ENCODE measurements at regions not wholly inside any gene's neighbourhood (a gene's known extent, or its start where the extent isn't known, plus 50 kb on each side); places are given as distances from the start of the nearest gene placed in this dataset.

DNA sequence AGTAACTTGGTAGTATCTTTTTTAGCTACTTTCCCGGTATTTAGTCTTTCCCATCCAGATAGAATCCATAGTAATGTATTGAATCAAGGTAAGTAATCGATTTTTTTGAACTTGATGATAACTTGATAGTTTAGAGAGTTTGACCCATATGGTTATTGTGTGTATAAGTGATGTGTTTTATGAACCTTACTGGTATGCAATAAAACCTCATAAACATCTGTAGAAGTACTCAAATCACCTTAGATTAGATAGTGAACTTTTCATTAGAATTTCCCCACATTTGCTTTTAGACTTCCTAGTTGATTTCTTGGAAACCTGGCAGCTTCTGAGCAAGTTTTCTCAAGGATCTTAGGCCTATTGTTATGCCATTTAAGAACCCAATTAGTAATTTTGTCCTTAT, 80.8 kb upstream of the PDE5A start:
- ChIA-PET POLR2A (no interaction called here), CTCF (no interaction called here)
- no peak overlapping the region for H3K4me3 ChIP-seq (ENCODE audit: low read depth, low read length)
- no peaks in the 10 kb centered on the region for H3K9me3 ChIP-seq (ENCODE audit: control insufficient read depth, insufficient read depth, low read depth, low read length)
- H3K36me3 ChIP-seq (ENCODE audit: control insufficient read depth in 2 of 2, insufficient read depth in 1 of 2, low read length in 2 of 2) = no peaks in the 10 kb centered on the region
- no peak overlapping the region for H3K27ac ChIP-seq (ENCODE audit: extremely low read depth, low read depth, low read length)
- no peak for TF ChIP-seq ZFP3 (tag by site-specific recombination; IDR thresholded peaks at IDR 0.05; ENCODE audit: low read depth)
- TF ChIP-seq, protein P1, sequence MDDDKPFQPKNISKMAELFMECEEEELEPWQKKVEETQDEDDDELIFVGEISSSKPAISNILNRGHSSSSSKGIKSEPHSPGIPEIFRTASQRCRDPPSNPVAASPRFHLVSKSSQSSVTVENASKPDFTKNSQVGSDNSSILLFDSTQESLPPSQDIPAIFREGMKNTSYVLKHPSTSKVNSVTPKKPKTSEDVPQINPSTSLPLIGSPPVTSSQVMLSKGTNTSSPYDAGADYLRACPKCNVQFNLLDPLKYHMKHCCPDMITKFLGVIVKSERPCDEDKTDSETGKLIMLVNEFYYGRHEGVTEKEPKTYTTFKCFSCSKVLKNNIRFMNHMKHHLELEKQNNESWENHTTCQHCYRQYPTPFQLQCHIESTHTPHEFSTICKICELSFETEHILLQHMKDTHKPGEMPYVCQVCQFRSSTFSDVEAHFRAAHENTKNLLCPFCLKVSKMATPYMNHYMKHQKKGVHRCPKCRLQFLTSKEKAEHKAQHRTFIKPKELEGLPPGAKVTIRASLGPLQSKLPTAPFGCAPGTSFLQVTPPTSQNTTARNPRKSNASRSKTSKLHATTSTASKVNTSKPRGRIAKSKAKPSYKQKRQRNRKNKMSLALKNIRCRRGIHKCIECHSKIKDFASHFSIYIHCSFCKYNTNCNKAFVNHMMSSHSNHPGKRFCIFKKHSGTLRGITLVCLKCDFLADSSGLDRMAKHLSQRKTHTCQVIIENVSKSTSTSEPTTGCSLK (tag by site-specific recombination; IDR thresholded peaks at IDR 0.05) = no peak
- no peak for TF ChIP-seq SCRT2 (tag by site-specific recombination; IDR thresholded peaks at IDR 0.05)
- no peak for TF ChIP-seq ZNF391 (tag by site-specific recombination; IDR thresholded peaks at IDR 0.05; ENCODE audit: borderline replicate concordance, low read depth)
- no peak for TF ChIP-seq KLF8 (tag by site-specific recombination; IDR thresholded peaks at IDR 0.05)
- no peak for TF ChIP-seq ZNF292 (tag by site-specific recombination; IDR thresholded peaks at IDR 0.05; ENCODE audit: borderline replicate concordance, low read depth)
- no peak for TF ChIP-seq ZNF19 (tag by site-specific recombination; IDR thresholded peaks at IDR 0.05; ENCODE audit: low read depth)
- no peak for TF ChIP-seq ZNF670 (tag by site-specific recombination; IDR thresholded peaks at IDR 0.05; ENCODE audit: low read depth)
- TF ChIP-seq ZNF529 (tag by site-specific recombination; IDR thresholded peaks at IDR 0.05; ENCODE audit: insufficient replicate concordance) = no peak
- no peak for TF ChIP-seq ZNF677 (tag by site-specific recombination; IDR thresholded peaks at IDR 0.05)
- TF ChIP-seq ZNF561 (tag by site-specific recombination; IDR thresholded peaks at IDR 0.05; ENCODE audit: borderline replicate concordance) = no peak
- TF ChIP-seq TCF7L2 (IDR thresholded peaks at IDR 0.05; ENCODE audit: borderline replicate concordance, low read depth, low read length) = no peak
- TF ChIP-seq, protein P2, sequence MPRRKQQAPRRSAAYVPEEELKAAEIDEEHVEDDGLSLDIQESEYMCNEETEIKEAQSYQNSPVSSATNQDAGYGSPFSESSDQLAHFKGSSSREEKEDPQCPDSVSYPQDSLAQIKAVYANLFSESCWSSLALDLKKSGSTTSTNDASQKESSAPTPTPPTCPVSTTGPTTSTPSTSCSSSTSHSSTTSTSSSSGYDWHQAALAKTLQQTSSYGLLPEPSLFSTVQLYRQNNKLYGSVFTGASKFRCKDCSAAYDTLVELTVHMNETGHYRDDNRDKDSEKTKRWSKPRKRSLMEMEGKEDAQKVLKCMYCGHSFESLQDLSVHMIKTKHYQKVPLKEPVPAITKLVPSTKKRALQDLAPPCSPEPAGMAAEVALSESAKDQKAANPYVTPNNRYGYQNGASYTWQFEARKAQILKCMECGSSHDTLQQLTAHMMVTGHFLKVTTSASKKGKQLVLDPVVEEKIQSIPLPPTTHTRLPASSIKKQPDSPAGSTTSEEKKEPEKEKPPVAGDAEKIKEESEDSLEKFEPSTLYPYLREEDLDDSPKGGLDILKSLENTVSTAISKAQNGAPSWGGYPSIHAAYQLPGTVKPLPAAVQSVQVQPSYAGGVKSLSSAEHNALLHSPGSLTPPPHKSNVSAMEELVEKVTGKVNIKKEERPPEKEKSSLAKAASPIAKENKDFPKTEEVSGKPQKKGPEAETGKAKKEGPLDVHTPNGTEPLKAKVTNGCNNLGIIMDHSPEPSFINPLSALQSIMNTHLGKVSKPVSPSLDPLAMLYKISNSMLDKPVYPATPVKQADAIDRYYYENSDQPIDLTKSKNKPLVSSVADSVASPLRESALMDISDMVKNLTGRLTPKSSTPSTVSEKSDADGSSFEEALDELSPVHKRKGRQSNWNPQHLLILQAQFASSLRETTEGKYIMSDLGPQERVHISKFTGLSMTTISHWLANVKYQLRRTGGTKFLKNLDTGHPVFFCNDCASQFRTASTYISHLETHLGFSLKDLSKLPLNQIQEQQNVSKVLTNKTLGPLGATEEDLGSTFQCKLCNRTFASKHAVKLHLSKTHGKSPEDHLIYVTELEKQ (tag by site-specific recombination; IDR thresholded peaks at IDR 0.05; ENCODE audit: borderline replicate concordance) = no peak
- TF ChIP-seq, protein P3, sequence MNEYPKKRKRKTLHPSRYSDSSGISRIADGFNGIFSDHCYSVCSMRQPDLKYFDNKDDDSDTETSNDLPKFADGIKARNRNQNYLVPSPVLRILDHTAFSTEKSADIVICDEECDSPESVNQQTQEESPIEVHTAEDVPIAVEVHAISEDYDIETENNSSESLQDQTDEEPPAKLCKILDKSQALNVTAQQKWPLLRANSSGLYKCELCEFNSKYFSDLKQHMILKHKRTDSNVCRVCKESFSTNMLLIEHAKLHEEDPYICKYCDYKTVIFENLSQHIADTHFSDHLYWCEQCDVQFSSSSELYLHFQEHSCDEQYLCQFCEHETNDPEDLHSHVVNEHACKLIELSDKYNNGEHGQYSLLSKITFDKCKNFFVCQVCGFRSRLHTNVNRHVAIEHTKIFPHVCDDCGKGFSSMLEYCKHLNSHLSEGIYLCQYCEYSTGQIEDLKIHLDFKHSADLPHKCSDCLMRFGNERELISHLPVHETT (tag by site-specific recombination; IDR thresholded peaks at IDR 0.05) = no peak
- no peak for TF ChIP-seq HOXD13 (CRISPR knock-in tag; IDR thresholded peaks at IDR 0.05; ENCODE audit: borderline replicate concordance)
- TF ChIP-seq ZNF571 (tag by site-specific recombination; IDR thresholded peaks at IDR 0.05) = no peak
- no peaks in the 10 kb centered on the region for H3K4me1 ChIP-seq (ENCODE audit: control insufficient read depth, insufficient read depth, low read length)

DNA sequence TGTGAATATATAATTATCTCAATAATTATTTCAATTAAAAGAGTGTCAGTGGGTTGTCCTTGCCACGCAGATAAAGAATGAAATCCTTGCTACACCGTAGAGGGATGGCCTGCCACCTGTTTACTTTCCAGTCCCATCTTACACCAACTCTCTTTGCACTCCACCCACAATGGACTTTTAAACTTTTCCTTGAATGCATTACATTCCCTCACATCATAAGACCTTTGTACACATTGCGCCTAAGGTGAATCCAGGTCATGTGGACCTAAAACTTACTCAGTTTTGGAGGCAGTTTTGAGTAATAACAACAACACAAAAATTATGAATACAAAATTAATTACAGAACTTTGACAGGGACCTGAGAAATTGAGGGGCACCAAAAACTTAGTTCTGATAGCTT, 78.7 kb upstream of the PDE5A start:
- H3K9me3 ChIP-seq (ENCODE audit: control insufficient read depth, insufficient read depth, low read depth, low read length) = no peaks in the 10 kb centered on the region
- no peaks in the 10 kb centered on the region for H3K36me3 ChIP-seq (ENCODE audit: control insufficient read depth in 2 of 2, insufficient read depth in 1 of 2, low read length in 2 of 2)
- ChIA-PET CTCF (interaction anchor here (0.5 kb wide), 1 partner anchor 10 kb away, joined by 3 read pairs; no protein-coding TSS in a partner anchor), POLR2A (no interaction called here)
- no peak overlapping the region for H3K4me3 ChIP-seq (ENCODE audit: low read depth, low read length)
- TF ChIP-seq ZSCAN16 (tag by site-specific recombination; IDR thresholded peaks at IDR 0.05) = no peak
- TF ChIP-seq ZNF292 (tag by site-specific recombination; IDR thresholded peaks at IDR 0.05; ENCODE audit: borderline replicate concordance, low read depth) = no peak
- no peak for TF ChIP-seq KLF1 (tag by site-specific recombination; IDR thresholded peaks at IDR 0.05)
- no peak for TF ChIP-seq ZNF785 (tag by site-specific recombination; IDR thresholded peaks at IDR 0.05)
- no peak for TF ChIP-seq SCRT2 (tag by site-specific recombination; IDR thresholded peaks at IDR 0.05)
- no peak for TF ChIP-seq PRDM1 (tag by site-specific recombination; IDR thresholded peaks at IDR 0.05)
- TF ChIP-seq, protein P1 (tag by site-specific recombination; IDR thresholded peaks at IDR 0.05) = no peak
- TF ChIP-seq ZNF138 (tag by site-specific recombination; IDR thresholded peaks at IDR 0.05; ENCODE audit: borderline replicate concordance) = no peak
- no peak for TF ChIP-seq OVOL3 (tag by site-specific recombination; IDR thresholded peaks at IDR 0.05)
- TF ChIP-seq, protein P4, sequence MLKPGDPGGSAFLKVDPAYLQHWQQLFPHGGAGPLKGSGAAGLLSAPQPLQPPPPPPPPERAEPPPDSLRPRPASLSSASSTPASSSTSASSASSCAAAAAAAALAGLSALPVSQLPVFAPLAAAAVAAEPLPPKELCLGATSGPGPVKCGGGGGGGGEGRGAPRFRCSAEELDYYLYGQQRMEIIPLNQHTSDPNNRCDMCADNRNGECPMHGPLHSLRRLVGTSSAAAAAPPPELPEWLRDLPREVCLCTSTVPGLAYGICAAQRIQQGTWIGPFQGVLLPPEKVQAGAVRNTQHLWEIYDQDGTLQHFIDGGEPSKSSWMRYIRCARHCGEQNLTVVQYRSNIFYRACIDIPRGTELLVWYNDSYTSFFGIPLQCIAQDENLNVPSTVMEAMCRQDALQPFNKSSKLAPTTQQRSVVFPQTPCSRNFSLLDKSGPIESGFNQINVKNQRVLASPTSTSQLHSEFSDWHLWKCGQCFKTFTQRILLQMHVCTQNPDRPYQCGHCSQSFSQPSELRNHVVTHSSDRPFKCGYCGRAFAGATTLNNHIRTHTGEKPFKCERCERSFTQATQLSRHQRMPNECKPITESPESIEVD (tag by site-specific recombination; IDR thresholded peaks at IDR 0.05) = no peak
- H3K27ac ChIP-seq (ENCODE audit: extremely low read depth, low read depth, low read length) = no peak overlapping the region
- H3K4me1 ChIP-seq (ENCODE audit: control insufficient read depth, insufficient read depth, low read length) = no peaks in the 10 kb centered on the region

All from HEK293 (cell line).